22Rv1 (cell line): ENCODE measurements at regions not wholly inside any gene's neighbourhood (a gene's known extent, or its start where the extent isn't known, plus 50 kb on each side); places are given as distances from the start of the nearest gene placed in this dataset.

Experiments
- H3K27ac ChIP-seq: fragments of 450-650 bp; 2 replicates; pipeline ENCODE4 v1.5.1; 2017
- CTCF ChIP-seq: fragments of 450-650 bp; IDR thresholded peaks from 2 replicates; pipeline ENCODE4 v1.5.1; 2017; ENCODE audit warnings: mild to moderate bottlenecking
- ZFX ChIP-seq: fragments of 450-650 bp; IDR thresholded peaks from 2 replicates; pipeline ENCODE4 v1.6.1; 2017; ENCODE audit warnings: antibody characterized with exemption, borderline replicate concordance

GRCh38 chr5:163245584-163245983 lies 191.8 kb upstream of the CCNG1 start:
- H3K27ac ChIP-seq: no peak overlapping the region
- no peak for TF ChIP-seq CTCF
- TF ChIP-seq ZFX: no peak

GRCh38 chr5:163248333-163248732 lies 189.1 kb upstream of the CCNG1 start:
- TF ChIP-seq CTCF: no peak
- no peak for TF ChIP-seq ZFX
- no peak overlapping the region for H3K27ac ChIP-seq

- no peak for TF ChIP-seq ZFX
- no peak for TF ChIP-seq CTCF
- no peak overlapping the region for H3K27ac ChIP-seq
Measured at GRCh38 chr5:163248871-163249270, 188.5 kb upstream of the CCNG1 start.

GRCh38 chr5:163252950-163253349 lies 184.4 kb upstream of the CCNG1 start:
- H3K27ac ChIP-seq: no peak overlapping the region
- TF ChIP-seq CTCF: no peak
- TF ChIP-seq ZFX: no peak

- TF ChIP-seq ZFX: no peak
- no peak for TF ChIP-seq CTCF
- no peak overlapping the region for H3K27ac ChIP-seq
Measured at GRCh38 chr5:163259495-163259894, 177.9 kb upstream of the CCNG1 start.

GRCh38 chr5:163260471-163260870 lies 176.9 kb upstream of the CCNG1 start:
- TF ChIP-seq ZFX: no peak
- TF ChIP-seq CTCF: no peak
- 0 out of 2 replicates have a peak overlapping the region, but pooled peaks have one; percentile 83 for H3K27ac ChIP-seq

- peak overlapping the region; percentile 83 for H3K27ac ChIP-seq
- no peak for TF ChIP-seq CTCF
- TF ChIP-seq ZFX: no peak
Measured at GRCh38 chr5:163260961-163261360, 176.4 kb upstream of the CCNG1 start.
